Fibroblast of pulmonary artery (primary cell): ENCODE measurements at regions not wholly inside any gene's neighbourhood (a gene's known extent, or its start where the extent isn't known, plus 50 kb on each side); places are given as distances from the start of the nearest gene placed in this dataset.

Experiments used
- DNase-seq: peaks from one replicate; pipeline ENCODE4 v3.0.0-alpha.2; 2010; ENCODE audit warnings: low read depth
- H3K4me3 ChIP-seq: replicated peaks from 2 replicates; pipeline ENCODE4 v1.5.1; 2011; ENCODE audit warnings: low read depth, mild to moderate bottlenecking, control low read depth, low read length, moderate library complexity
- TF ChIP-seq, protein P1 (sequence below): IDR thresholded peaks from 2 replicates; pipeline ENCODE4 v1.5.1; 2011; ENCODE audit warnings: mild to moderate bottlenecking, control low read depth, low read length, inconsistent platforms; ENCODE audit errors: missing control alignments

- TF ChIP-seq, protein P1, sequence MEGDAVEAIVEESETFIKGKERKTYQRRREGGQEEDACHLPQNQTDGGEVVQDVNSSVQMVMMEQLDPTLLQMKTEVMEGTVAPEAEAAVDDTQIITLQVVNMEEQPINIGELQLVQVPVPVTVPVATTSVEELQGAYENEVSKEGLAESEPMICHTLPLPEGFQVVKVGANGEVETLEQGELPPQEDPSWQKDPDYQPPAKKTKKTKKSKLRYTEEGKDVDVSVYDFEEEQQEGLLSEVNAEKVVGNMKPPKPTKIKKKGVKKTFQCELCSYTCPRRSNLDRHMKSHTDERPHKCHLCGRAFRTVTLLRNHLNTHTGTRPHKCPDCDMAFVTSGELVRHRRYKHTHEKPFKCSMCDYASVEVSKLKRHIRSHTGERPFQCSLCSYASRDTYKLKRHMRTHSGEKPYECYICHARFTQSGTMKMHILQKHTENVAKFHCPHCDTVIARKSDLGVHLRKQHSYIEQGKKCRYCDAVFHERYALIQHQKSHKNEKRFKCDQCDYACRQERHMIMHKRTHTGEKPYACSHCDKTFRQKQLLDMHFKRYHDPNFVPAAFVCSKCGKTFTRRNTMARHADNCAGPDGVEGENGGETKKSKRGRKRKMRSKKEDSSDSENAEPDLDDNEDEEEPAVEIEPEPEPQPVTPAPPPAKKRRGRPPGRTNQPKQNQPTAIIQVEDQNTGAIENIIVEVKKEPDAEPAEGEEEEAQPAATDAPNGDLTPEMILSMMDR: no peak
- no peak overlapping the region for H3K4me3 ChIP-seq
- DNase-seq: no peak
Observed at GRCh38 chr2:237170020-237170419, 84.3 kb downstream of the COPS8 start.

DNA sequence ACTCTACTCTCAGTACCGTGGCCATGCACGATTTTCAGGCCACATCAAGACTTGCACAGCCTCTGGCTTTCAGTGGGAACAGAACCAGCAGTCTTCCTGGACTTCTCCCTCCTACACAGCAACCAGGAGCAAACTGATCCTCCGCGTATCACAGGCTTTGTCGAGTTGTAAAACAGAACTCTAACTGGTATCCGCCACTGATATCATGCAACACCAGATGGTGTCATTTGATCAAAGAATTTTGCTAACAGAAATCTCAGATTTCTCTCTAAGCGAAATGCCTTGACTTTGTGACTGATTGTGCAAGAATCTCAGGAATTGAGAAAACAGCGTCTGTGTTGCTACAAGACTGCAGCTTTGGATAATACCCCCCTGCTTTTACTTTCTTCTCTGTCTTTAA is 85.7 kb downstream of the COPS8 start:
- no peak overlapping the region for H3K4me3 ChIP-seq
- TF ChIP-seq, protein P1: peak; percentile 47
- peak; percentile 97 for DNase-seq

DNA sequence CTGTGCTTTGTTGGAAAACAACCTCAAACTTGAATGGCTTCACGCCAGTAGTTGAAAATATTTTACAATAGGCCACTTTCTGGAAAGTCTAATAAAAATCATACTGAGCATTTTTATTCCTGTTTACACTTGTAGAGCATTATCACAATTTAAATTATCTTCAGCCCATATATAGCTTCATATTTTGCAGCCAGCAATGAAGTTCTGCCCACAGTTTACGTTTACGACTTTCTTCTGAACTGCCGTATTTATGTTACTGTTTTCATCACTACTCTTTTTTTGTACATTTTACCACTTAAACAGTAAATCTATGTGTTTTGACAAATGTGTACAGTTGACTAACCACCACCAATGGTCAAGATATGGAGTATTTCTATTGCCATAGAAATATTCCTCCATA is 86.2 kb downstream of the COPS8 start:
- H3K4me3 ChIP-seq: no peak overlapping the region
- TF ChIP-seq, protein P1: no peak
- DNase-seq: no peak

DNA sequence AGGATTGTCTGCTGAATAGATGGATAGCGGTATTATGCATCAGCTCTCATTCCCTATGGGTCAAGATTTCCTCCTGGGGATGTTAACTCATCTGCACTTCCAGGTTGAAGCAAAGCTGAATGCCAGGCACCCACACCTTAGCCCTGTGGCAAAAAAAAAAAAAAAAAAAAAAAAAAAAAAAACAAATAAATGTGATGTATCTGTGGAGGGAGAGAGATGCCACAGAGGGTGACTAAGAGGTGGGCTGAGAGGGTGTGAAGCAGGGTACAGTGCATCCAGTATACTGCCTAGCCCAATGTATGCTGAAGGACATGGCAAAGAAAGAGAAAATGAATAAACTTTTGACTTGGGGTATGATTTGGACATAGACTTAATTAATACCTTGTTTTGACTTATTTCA is 91.4 kb downstream of the COPS8 start:
- TF ChIP-seq, protein P1: no peak
- no peak overlapping the region for H3K4me3 ChIP-seq
- DNase-seq: no peak

DNA sequence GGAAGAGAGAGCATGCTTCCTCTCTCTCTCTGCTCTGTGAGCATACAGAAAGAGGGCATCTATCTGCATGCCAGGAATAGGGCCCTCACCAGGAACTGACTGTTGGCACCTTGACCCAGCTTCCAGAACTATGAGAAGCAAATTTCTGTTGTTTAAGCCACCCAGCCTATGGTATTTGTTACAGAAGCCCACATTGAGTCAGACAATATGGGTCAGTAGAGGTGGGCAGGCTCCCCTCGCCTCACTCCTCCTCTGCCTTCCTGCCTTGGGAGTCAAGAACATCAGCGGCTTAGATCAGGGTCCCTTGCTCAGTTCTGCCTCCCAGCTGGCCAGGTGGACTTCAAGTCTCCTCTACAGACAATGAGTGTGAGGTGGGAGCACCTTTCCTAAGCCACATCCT is 92.3 kb downstream of the COPS8 start:
- H3K4me3 ChIP-seq: no peak overlapping the region
- TF ChIP-seq, protein P1: no peak
- DNase-seq: no peak

DNA sequence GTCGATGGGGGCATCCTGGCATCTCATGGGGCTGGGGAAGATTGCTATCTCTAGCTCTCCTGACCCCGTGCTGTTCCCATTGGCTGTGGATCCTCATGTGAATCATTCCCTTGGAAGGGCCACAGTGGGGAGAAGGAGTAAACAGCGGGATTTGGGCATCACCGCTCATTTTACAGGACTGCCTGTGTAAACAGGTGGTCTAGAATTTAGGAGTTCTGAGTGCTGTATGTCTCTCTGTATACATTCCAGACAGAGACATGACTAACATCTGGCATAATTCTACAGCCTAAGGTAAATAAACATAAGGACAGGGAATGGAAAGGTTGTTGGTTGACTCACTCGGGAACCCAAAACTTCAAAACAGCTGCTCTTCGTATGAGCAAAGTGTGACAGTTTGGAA is 92.7 kb downstream of the COPS8 start:
- TF ChIP-seq, protein P1: no peak
- DNase-seq: peak; percentile 52
- H3K4me3 ChIP-seq: no peak overlapping the region

- TF ChIP-seq, protein P1: no peak
Observed at GRCh38 chr2:237179161-237179560, 93.5 kb downstream of the COPS8 start.

More at GRCh38 chr2:237179161-237179560, 93.5 kb downstream of the COPS8 start:
- H3K4me3 ChIP-seq: no peak overlapping the region
- no peak for DNase-seq
